NCI-H187 treated with DMSO at 0.1 percent for 48 hours (cell line): ENCODE measurements at regions not wholly inside any gene's neighbourhood (a gene's known extent, or its start where the extent isn't known, plus 50 kb on each side); places are given as distances from the start of the nearest gene placed in this dataset.
"Not testable (repeated sequence)": the region's sequence is repeated elsewhere in the genome, so short reads cannot be mapped to it uniquely, and the experiment has no call there.

ENCODE experiments used
- DNase-seq: peaks from one replicate; lab custom pipeline; 2025; lab: John Stamatoyannopoulos, UW

- DNase-seq = no peak
These were observed 343.8 kb upstream of the EPHA4 start for GRCh38 chr2:221915926-221916325.

GRCh38 chr2:221914334-221914880 lies 342.3 kb upstream of the EPHA4 start:
- DNase-seq = no peak

- DNase-seq = no peak
These were observed 339.8 kb upstream of the EPHA4 start for GRCh38 chr2:221911890-221912289.

GRCh38 chr2:221911321-221911720 lies 339.2 kb upstream of the EPHA4 start:
- DNase-seq = no peak

GRCh38 chr2:221908518-221908917 lies 336.4 kb upstream of the EPHA4 start:
- no peak for DNase-seq

GRCh38 chr2:221897718-221898117 lies 325.6 kb upstream of the EPHA4 start:
- DNase-seq = no peak

GRCh38 chr2:221896505-221897151 lies 324.5 kb upstream of the EPHA4 start:
- DNase-seq = peak; percentile 34

GRCh38 chr2:221895366-221896121 lies 323.4 kb upstream of the EPHA4 start:
- no peak for DNase-seq

- DNase-seq = no peak
These were observed 321.4 kb upstream of the EPHA4 start for GRCh38 chr2:221893501-221893900.

- not testable (repeated sequence) for DNase-seq
These were observed 319.9 kb upstream of the EPHA4 start for GRCh38 chr2:221892006-221892405.

- no peak for DNase-seq
These were observed 311.9 kb upstream of the EPHA4 start for GRCh38 chr2:221883976-221884375.

GRCh38 chr2:221876016-221876415 lies 303.9 kb upstream of the EPHA4 start:
- no peak for DNase-seq

GRCh38 chr2:221874444-221874843 lies 302.3 kb upstream of the EPHA4 start:
- no peak for DNase-seq

- DNase-seq = no peak
These were observed 285.6 kb upstream of the EPHA4 start for GRCh38 chr2:221857719-221858118.

- no peak for DNase-seq
These were observed 281.2 kb upstream of the EPHA4 start for GRCh38 chr2:221853297-221853696.

- DNase-seq = no peak
These were observed 279.5 kb upstream of the EPHA4 start for GRCh38 chr2:221851531-221852045.

- no peak for DNase-seq
These were observed 278.0 kb upstream of the EPHA4 start for GRCh38 chr2:221850076-221850475.

- DNase-seq = no peak
These were observed 276.2 kb upstream of the EPHA4 start for GRCh38 chr2:221848286-221848685.

- DNase-seq = no peak
These were observed 272.9 kb upstream of the EPHA4 start for GRCh38 chr2:221845021-221845365.

GRCh38 chr2:221844212-221845020 lies 272.3 kb upstream of the EPHA4 start:
- peak; percentile 10 for DNase-seq

- no peak for DNase-seq
These were observed 264.0 kb upstream of the EPHA4 start for GRCh38 chr2:221836095-221836494.

- no peak for DNase-seq
These were observed 261.9 kb upstream of the EPHA4 start for GRCh38 chr2:221833966-221834365.
